Right lobe of liver (tissue), 4 donors: ENCODE measurements at regions not wholly inside any gene's neighbourhood (a gene's known extent, or its start where the extent isn't known, plus 50 kb on each side); places are given as distances from the start of the nearest gene placed in this dataset.

Experiments
- CTCF ChIP-seq, 4 donors: fragments of 200-600 bp in 3 of 4; fragments of 450-650 bp in 1 of 4; IDR thresholded peaks; one replicate each; pipeline versions ENCODE4 v1.5.1 to v1.8.0; 2016 to 2022; ENCODE audit warnings: antibody characterized with exemption in 4 of 4, mild to moderate bottlenecking in 2 of 4
- POLR2A ChIP-seq: fragments of 450-650 bp; IDR thresholded peaks from one replicate; pipeline ENCODE4 v1.6.1; 2017; ENCODE audit warnings: antibody characterized with exemption, mild to moderate bottlenecking
- donor health status: DM: no; HTN: no; CAD: no.
- donor health status: DM: no; HTN: no; CAD: no.
- donor health status: DM: no; HTN: yes; CAD: no.

DNA sequence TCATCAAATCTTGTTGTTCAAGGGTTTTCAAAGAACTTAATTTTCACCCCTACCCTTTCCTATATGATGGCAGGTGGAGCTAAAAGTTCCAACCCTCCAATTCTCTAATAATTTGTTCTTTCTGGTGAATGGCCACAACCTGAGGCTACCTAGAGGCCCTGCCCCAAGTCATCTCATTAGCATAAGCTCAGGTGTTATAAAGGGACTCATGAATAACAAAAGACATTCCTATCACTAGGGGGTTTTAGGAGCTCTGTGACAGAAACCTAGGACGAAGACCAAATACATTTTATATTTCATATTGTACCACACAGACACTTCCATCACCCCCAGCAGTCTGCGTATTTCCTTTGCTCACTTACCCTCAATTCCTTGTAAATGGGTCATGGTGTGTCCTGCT is 483.6 kb upstream of the EPHA6 start:
- TF ChIP-seq CTCF (IDR thresholded peaks at IDR 0.05) (no peak), POLR2A (no peak)
